SIG-M5 treated with dmso at 0.1 percent for 504 hours (cell line): ENCODE measurements at regions not wholly inside any gene's neighbourhood (a gene's known extent, or its start where the extent isn't known, plus 50 kb on each side); places are given as distances from the start of the nearest gene placed in this dataset.

Experiments
- DNase-seq: peaks from one replicate; lab custom pipeline; 2025; ENCODE audit not compliant: unreplicated experiment; lab: John Stamatoyannopoulos, UW

GRCh38 chr11:105553025-105553424 is 56.8 kb upstream of the GRIA4 start:
- DNase-seq: no peak

DNA sequence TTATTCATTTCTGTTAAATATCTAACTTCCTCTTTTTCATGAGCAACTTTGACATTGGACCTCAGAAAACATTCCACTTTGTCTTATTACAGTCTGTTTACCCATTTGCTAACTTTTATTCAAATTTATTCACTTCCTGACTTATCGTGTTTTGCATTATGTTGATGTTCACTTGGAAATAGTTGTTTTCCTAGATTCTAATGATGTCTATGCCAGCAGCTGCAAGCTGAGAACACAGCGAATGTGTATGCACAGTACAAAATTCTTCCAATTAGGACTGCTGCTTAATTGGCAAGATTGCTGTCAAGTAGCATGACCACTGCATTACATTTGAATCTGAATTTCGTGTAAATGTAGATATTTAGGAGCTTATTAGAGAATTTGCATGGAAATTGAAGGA is 61.5 kb upstream of the GRIA4 start:
- DNase-seq: no peak

GRCh38 chr11:105538588-105538987 is 71.3 kb upstream of the GRIA4 start:
- DNase-seq: no peak

- no peak for DNase-seq
Observed at GRCh38 chr11:105537531-105537930, 72.3 kb upstream of the GRIA4 start.

- no peak for DNase-seq
Observed at GRCh38 chr11:105524286-105524685, 85.6 kb upstream of the GRIA4 start.

DNA sequence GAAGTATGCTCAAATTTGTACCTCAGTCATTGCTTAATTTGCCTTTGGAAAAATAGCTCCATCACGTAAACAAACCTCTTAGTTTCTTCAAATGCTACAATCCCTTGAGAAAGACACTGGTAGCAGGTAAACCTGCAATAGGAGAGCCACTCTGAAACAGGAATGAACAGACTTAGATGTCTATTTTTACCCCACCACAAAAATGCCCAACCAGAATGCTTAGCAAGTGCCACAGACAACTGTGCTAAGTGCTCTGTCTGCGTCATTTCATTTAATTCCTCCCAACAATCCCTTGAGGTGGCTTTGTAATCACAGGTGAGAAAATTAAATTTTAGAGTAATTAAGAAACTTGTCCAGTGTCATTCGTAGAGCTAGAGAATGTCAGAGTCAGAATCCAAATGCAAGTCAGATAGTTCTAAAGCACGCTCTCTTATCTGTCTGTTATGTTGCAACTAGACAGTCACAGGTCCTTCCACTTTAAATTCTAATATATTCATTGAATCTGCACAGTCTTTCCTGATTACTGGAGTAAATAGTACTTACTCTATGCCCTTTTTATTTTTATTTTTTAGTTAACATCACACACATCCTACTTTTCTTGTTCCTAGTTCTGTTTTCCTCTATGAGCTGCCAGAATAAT is 89.0 kb upstream of the GRIA4 start:
- no peak for DNase-seq

- no peak for DNase-seq
Observed at GRCh38 chr11:105507496-105508254, 102.2 kb upstream of the GRIA4 start.

- DNase-seq: no peak
Observed at GRCh38 chr11:105492010-105492409, 117.9 kb upstream of the GRIA4 start.

DNA sequence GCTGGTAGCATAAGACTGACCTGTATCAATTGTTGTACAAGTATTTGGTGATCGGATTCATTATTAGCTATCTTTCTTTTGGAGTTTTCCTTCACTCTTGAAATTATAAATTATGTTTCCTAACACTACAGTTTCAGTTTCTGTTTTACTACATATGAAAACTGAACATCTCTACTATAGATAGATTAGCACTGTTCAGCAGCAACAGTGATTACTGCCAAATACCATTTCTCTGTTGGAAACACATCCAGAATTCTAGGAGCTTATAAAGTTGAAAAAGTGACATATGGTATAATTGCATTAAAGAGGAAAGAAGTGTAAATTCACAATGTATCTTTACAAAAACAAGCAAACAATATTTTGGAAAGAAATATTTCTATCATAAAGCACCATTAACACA is 118.5 kb upstream of the GRIA4 start:
- no peak for DNase-seq

DNA sequence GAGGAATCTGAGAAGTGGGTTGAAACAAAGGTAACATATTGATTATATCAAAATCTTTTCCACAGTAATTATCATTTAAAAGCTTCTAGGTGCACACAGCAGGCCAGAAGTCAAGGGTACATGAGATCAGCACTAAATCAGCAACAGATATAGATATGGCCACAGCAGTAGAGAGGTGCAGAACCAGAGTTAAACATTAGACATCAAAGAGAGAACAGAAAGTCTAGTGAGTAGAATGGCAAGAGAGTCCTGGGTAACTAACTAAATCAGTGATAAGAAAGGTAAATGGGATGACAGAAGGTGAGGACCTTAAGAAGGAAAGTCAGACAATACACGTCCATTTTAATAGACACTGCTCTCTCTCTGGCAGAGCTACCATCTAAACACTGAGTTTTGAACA is 119.5 kb upstream of the GRIA4 start:
- DNase-seq: no peak

DNA sequence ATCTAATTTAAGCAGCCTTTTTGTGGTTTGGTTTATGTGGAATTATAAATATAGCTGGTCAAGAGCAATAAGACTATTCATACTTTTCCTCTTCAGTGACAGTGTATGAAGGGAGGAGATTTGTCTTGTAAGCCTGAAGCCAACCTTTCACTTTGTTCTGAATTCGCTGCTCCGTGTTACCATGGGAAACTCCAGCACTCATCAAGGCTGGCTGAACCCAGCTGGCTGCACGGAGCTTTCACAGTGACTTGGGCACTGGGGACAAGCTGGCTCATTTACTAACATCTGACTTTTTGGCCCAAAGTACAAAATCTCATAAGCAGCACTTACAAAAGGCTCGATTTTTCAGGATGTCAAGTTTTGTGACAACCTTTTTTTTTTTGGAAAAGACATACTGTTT is 120.4 kb upstream of the GRIA4 start:
- no peak for DNase-seq

GRCh38 chr11:105486929-105487328 is 122.9 kb upstream of the GRIA4 start:
- no peak for DNase-seq

DNA sequence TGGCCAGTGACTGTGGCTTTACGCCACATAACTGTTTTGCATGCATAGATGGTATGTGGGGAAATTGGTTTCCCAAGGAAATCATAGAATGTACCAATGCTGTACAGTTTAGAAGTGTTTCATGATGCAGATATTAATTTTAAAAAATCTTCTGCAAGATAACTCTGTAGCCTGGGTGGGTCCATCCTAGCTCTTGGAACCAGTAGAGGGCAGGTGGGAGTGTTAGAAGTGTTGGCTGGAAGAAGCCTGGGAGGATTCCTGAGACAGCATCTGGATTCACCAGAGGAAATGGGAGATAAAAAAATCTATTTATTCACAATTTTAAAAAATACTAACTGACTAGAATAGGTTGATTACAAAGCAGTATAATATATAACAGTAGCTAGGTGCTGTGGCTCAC is 139.9 kb upstream of the GRIA4 start:
- DNase-seq: no peak

DNA sequence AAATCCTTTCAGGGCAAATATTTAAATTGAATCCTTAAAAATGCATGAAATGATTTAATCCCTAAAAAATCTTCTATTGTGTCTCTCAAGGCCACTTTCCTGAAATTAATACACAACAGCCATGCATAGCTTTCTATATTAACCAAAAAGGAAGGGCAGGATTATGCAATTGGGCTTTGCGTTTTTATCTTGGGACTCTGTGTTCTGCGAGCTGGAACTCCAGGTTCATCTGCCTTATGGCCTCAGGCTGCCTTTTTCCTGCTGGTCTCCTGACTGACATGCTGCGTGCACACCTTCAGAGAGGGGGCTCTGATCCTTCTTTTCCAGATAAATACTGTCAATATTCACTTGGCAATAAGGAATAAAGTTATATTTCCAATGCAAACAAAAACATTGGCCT is 141.7 kb upstream of the GRIA4 start:
- no peak for DNase-seq

DNA sequence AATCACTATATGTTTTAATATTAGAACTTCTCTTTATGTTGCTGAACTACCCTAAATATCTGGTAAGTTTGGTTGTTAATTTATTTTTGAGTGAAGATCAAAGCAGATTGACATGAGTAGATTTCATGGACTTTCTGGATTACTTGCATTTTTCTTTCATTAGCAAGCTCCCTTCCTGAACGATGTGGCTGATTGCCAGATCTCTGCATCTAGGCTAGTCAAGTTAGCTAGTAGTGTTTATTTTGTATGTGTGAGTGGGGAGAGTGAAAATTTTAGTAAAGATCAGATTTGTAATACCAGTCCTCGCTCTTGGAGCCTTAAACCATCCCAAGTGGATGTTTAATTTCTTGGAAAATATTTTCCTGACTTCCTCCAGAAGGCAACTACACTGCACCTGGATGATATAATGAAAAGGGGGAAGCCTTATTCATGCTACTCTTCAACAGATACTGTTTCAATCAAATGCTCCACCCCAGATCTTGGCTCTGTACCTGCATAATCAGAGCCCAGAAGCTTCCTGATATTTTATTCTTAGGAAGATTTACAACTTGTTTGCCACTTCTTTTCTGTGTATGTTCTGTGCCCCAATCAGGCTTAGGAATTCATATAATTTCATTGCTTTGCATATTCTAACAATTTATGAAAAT is 143.2 kb upstream of the GRIA4 start:
- no peak for DNase-seq

- DNase-seq: no peak
Observed at GRCh38 chr11:105458071-105458470, 151.8 kb upstream of the GRIA4 start.

DNA sequence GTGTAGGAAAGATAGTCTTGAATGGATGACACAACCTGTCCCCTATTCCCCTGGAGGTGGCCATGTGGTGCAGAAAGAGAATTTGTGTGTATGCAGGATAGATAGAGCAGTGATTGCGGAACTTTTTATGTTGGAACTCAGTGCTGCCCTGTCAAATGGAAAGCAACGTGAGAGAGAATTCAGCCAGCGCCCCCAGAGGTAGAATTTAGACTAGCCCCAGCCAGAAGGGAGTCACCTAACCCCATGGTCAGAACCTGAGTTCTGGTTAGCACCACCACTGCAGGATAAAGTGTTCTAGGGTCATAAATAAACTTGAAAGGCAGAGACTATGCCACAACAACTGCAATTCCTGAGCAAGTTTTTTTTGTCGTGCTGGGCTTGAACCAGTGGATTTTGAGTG is 152.9 kb upstream of the GRIA4 start:
- DNase-seq: no peak

- no peak for DNase-seq
Observed at GRCh38 chr11:105449100-105449734, 160.7 kb upstream of the GRIA4 start.

- DNase-seq: no peak
Observed at GRCh38 chr11:105448703-105449079, 161.2 kb upstream of the GRIA4 start.

GRCh38 chr11:105447936-105448702 is 161.8 kb upstream of the GRIA4 start:
- no peak for DNase-seq

DNA sequence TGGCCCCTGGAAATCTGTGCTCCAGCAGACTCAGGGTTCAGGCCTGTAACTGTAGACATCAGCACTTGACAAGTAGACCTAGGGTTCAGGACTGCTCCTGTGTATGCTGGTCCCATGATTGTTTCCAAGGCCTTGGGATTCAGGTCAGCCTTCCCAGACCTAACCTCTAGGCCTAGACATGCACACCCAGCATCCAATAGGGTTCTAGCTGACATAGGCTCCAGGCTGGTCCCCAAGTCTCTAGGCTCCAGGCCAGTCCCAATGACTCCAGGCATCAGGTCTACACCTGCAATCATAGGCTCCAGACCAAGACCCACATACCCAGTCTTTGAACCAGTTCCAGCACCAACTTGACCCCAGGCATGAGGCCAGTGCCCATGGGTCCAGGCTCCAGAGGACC is 166.2 kb upstream of the GRIA4 start:
- no peak for DNase-seq
